HEK293 (cell line): ENCODE measurements at regions not wholly inside any gene's neighbourhood (a gene's known extent, or its start where the extent isn't known, plus 50 kb on each side); places are given as distances from the start of the nearest gene placed in this dataset.

ENCODE experiments used
- CTCF ChIP-seq: fragments of 450-650 bp; formaldehyde crosslinking; IDR thresholded peaks from 2 replicates; pipeline ENCODE4 v1.5.1; 2016; ENCODE audit warnings: missing biosample characterization, missing genetic modification characterization
- KLF8 ChIP-seq: fragments of 450-650 bp; formaldehyde crosslinking; IDR thresholded peaks from 2 replicates; pipeline ENCODE4 v1.5.1; 2016; ENCODE audit warnings: missing biosample characterization, missing genetic modification characterization
- ZBTB21 ChIP-seq: fragments of 450-650 bp; formaldehyde crosslinking; IDR thresholded peaks from 2 replicates; pipeline ENCODE4 v1.5.1; 2017; ENCODE audit warnings: missing biosample characterization, missing genetic modification characterization
- ZNF138 ChIP-seq: fragments of 450-650 bp; formaldehyde crosslinking; IDR thresholded peaks from 2 replicates; pipeline ENCODE4 v1.5.1; 2016; ENCODE audit warnings: missing biosample characterization, missing genetic modification characterization, borderline replicate concordance
- ZNF24 ChIP-seq: fragments of 450-650 bp; formaldehyde crosslinking; IDR thresholded peaks from 2 replicates; pipeline ENCODE4 v1.5.1; 2016; ENCODE audit warnings: missing biosample characterization, missing genetic modification characterization
- ZNF473 ChIP-seq: fragments of 450-650 bp; formaldehyde crosslinking; IDR thresholded peaks from 2 replicates; pipeline ENCODE4 v1.5.1; 2017; ENCODE audit warnings: missing biosample characterization, missing genetic modification characterization
- ZNF549 ChIP-seq: fragments of 450-650 bp; IDR thresholded peaks from 2 replicates; pipeline ENCODE4 v1.5.1; 2018; ENCODE audit warnings: missing biosample characterization, missing genetic modification characterization, mild to moderate bottlenecking, inconsistent platforms, moderate library complexity
- TF ChIP-seq, protein P1 (sequence below): fragments of 450-650 bp; IDR thresholded peaks from 2 replicates; pipeline ENCODE4 v1.5.1; 2018; ENCODE audit warnings: missing biosample characterization, mild to moderate bottlenecking, missing genetic modification characterization
- TF ChIP-seq, protein P2 (sequence below): fragments of 450-650 bp; formaldehyde crosslinking; IDR thresholded peaks from 2 replicates; pipeline ENCODE4 v1.5.1; 2017; ENCODE audit warnings: missing biosample characterization, missing genetic modification characterization

- TF ChIP-seq, protein P1, sequence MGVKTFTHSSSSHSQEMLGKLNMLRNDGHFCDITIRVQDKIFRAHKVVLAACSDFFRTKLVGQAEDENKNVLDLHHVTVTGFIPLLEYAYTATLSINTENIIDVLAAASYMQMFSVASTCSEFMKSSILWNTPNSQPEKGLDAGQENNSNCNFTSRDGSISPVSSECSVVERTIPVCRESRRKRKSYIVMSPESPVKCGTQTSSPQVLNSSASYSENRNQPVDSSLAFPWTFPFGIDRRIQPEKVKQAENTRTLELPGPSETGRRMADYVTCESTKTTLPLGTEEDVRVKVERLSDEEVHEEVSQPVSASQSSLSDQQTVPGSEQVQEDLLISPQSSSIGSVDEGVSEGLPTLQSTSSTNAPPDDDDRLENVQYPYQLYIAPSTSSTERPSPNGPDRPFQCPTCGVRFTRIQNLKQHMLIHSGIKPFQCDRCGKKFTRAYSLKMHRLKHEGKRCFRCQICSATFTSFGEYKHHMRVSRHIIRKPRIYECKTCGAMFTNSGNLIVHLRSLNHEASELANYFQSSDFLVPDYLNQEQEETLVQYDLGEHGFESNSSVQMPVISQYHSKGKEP (tag by site-specific recombination): no peak
- TF ChIP-seq CTCF: no peak
- no peak for TF ChIP-seq ZNF24 (tag by site-specific recombination)
- no peak for TF ChIP-seq ZNF549 (tag by site-specific recombination)
- no peak for TF ChIP-seq ZNF473 (tag by site-specific recombination)
- TF ChIP-seq, protein P2, sequence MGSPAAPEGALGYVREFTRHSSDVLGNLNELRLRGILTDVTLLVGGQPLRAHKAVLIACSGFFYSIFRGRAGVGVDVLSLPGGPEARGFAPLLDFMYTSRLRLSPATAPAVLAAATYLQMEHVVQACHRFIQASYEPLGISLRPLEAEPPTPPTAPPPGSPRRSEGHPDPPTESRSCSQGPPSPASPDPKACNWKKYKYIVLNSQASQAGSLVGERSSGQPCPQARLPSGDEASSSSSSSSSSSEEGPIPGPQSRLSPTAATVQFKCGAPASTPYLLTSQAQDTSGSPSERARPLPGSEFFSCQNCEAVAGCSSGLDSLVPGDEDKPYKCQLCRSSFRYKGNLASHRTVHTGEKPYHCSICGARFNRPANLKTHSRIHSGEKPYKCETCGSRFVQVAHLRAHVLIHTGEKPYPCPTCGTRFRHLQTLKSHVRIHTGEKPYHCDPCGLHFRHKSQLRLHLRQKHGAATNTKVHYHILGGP (tag by site-specific recombination): no peak
- TF ChIP-seq KLF8 (tag by site-specific recombination): no peak
- TF ChIP-seq ZBTB21 (tag by site-specific recombination): no peak
- TF ChIP-seq ZNF138 (tag by site-specific recombination): no peak
Observed at GRCh38 chr12:127787544-127787943, 479.4 kb upstream of the TMEM132C start.
